OCI-LY1 (cell line): ENCODE measurements at regions not wholly inside any gene's neighbourhood (a gene's known extent, or its start where the extent isn't known, plus 50 kb on each side); places are given as distances from the start of the nearest gene placed in this dataset.

Experiments
- CTCF ChIP-seq: fragments of 200-600 bp; sonication (generic), shearing (Covaris generic); IDR thresholded peaks from 2 replicates; pipeline ENCODE4 v1.5.1; 2017; ENCODE audit warnings: mild to moderate bottlenecking, antibody characterized with exemption, low read length, moderate library complexity, mixed read lengths
- EZH2 ChIP-seq: fragments of 200-600 bp; sonication (generic), shearing (Covaris generic); IDR thresholded peaks from 2 replicates; pipeline ENCODE4 v1.8.0; 2017; ENCODE audit warnings: borderline replicate concordance, mixed run types, mild to moderate bottlenecking, antibody characterized with exemption, low read length, moderate library complexity, mixed read lengths

GRCh38 chr12:108021141-108021540 is 107.9 kb upstream of the WSCD2 start:
- TF ChIP-seq CTCF (no peak), EZH2 (no peak)
